Astrocyte (in vitro differentiated cells and primary cell): ENCODE measurements at regions not wholly inside any gene's neighbourhood (a gene's known extent, or its start where the extent isn't known, plus 50 kb on each side); places are given as distances from the start of the nearest gene placed in this dataset.
"Not testable (repeated sequence)": the region's sequence is repeated elsewhere in the genome, so short reads cannot be mapped to it uniquely, and the experiment has no call there.

ENCODE experiments used
- DNase-seq: peaks from one replicate; pipeline ENCODE4 v3.0.0-alpha.2; 2010; ENCODE audit warnings: low read depth
- FAIRE-seq: peaks from 2 replicates; lab custom pipeline; 2011; peaks lifted over from hg19 to GRCh38; lab: Jason Lieb, UNC
- H2AFZ ChIP-seq: 2 replicates; pipeline ENCODE4 v1.6.0; 2012; ENCODE audit warnings: low read depth, low read length, inconsistent platforms
- H3K27ac ChIP-seq: 2 replicates; pipeline ENCODE4 v1.5.1; 2011; ENCODE audit warnings: low read depth, low read length, inconsistent platforms
- H3K27me3 ChIP-seq: 2 replicates; pipeline ENCODE4 v1.6.0; 2011; ENCODE audit warnings: low read length, inconsistent platforms; ENCODE audit not compliant: insufficient read depth
- H3K36me3 ChIP-seq: 2 replicates; pipeline ENCODE4 v1.5.1; 2011; ENCODE audit warnings: low read length, inconsistent platforms; ENCODE audit not compliant: insufficient read depth
- H3K4me1 ChIP-seq: 2 replicates; pipeline ENCODE4 v1.5.1; 2011; ENCODE audit warnings: low read length, inconsistent platforms; ENCODE audit not compliant: insufficient read depth
- H3K4me2 ChIP-seq: 2 replicates; pipeline ENCODE4 v1.6.0; 2012; ENCODE audit warnings: low read length, inconsistent platforms
- H3K4me3 ChIP-seq: 2 replicates; pipeline ENCODE4 v1.5.1; 2011; ENCODE audit warnings: low read depth, mild to moderate bottlenecking, low read length, inconsistent platforms; ENCODE audit not compliant: insufficient read depth
- H3K79me2 ChIP-seq: 2 replicates; pipeline ENCODE4 v1.6.0; 2012; ENCODE audit warnings: mild to moderate bottlenecking, low read length, inconsistent platforms; ENCODE audit not compliant: insufficient read depth
- H3K9ac ChIP-seq: 2 replicates; pipeline ENCODE4 v1.6.0; 2012; ENCODE audit warnings: mild to moderate bottlenecking, low read length, inconsistent platforms
- H3K9me3 ChIP-seq: 2 replicates; pipeline ENCODE4 v1.5.1; 2012; ENCODE audit warnings: low read depth, mild to moderate bottlenecking, low read length, inconsistent platforms; ENCODE audit not compliant: insufficient read depth
- H4K20me1 ChIP-seq: 2 replicates; pipeline ENCODE4 v1.6.0; 2012; ENCODE audit warnings: low read length, inconsistent platforms; ENCODE audit not compliant: insufficient read depth
- H3K27ac Mint-ChIP-seq: one replicate; pipeline ENCODE4 v1.8.0; 2021; ENCODE audit warnings: mild to moderate bottlenecking, mixed read lengths; ENCODE audit not compliant: unreplicated experiment
- H3K27me3 Mint-ChIP-seq: one replicate; pipeline ENCODE4 v1.8.0; 2021; ENCODE audit warnings: low read depth, mixed read lengths; ENCODE audit not compliant: unreplicated experiment
- H3K36me3 Mint-ChIP-seq: one replicate; pipeline ENCODE4 v1.8.0; 2021; ENCODE audit warnings: low read depth, mixed read lengths; ENCODE audit not compliant: unreplicated experiment
- H3K4me1 Mint-ChIP-seq: one replicate; pipeline ENCODE4 v1.8.0; 2021; ENCODE audit warnings: low read depth, mixed read lengths; ENCODE audit not compliant: unreplicated experiment
- H3K4me3 Mint-ChIP-seq: one replicate; pipeline ENCODE4 v1.8.0; 2021; ENCODE audit warnings: mild to moderate bottlenecking, moderate library complexity, mixed read lengths; ENCODE audit not compliant: unreplicated experiment
- H3K9me3 Mint-ChIP-seq: one replicate; pipeline ENCODE4 v1.8.0; 2021; ENCODE audit warnings: mild to moderate bottlenecking, mixed read lengths; ENCODE audit not compliant: unreplicated experiment
- EZH2 ChIP-seq: IDR thresholded peaks from 2 replicates; pipeline ENCODE4 v1.6.1; 2012; ENCODE audit warnings: mild to moderate bottlenecking, low read length, inconsistent platforms; ENCODE audit not compliant: insufficient read depth
- TF ChIP-seq, protein P1 (sequence below): IDR thresholded peaks from 2 replicates; pipeline ENCODE4 v1.5.1; 2011; ENCODE audit warnings: low read depth, mild to moderate bottlenecking, inconsistent platforms, low read length, moderate library complexity; ENCODE audit not compliant: insufficient read depth

DNA sequence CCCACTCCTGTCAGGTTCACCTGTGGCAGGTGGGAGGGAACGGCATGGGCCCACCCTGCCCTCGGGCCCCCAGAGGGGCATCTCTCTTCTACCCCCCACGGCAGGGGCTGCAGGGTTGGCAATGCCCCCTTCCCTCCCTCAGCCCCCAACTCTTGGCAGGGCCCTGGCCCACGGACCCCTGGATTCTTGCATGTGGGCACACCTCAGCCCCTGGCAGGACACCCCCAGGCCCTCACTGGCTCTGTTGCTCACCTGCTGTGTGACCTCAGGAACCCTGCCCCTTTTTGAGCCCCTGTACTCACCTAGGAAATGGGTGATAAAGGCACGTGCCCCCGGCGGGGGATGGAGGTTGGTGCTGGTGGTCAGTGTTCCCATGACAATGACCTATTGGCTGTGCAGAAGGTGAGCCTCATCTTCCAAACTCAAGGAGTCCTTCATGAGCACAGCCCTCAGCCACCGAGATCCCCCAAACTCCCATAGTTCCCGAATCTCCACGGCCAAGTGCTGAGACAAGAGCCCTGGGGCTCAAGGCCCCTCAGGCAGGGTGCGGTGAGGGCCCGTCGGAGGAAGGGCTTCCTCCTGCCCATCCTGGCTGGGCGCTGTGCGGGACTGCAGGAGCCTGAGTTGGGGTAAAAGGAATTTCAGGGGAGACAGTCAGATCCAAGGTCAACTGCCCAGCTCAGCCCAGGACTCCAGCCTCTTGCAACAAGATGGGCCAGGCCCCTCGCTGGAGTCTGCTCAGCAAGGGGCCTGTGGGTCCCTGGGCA, 198.2 kb downstream of the IGLL1 start:
- Histone ChIP-seq H3K36me3 (no peaks in the 10 kb centered on the region), H3K4me1 (no peaks in the 10 kb centered on the region), H3K27ac (no peak overlapping the region), H3K4me2 (no peak overlapping the region), H3K9me3 (no peaks in the 10 kb centered on the region), H3K79me2 (no peaks in the 10 kb centered on the region), H4K20me1 (no peaks in the 10 kb centered on the region), H3K4me3 (no peak overlapping the region), H2AFZ (no peak overlapping the region), H3K9ac (no peak overlapping the region), H3K27me3 (peaks cover 2% of the 10 kb centered on the region)
- Mint-ChIP-seq H3K27me3 (peaks cover 27% of the 10 kb centered on the region), H3K36me3 (no peaks in the 10 kb centered on the region), H3K27ac (no peak overlapping the region), H3K4me1 (no peaks in the 10 kb centered on the region), H3K9me3 (no peaks in the 10 kb centered on the region), H3K4me3 (no peak overlapping the region)
- TF ChIP-seq, protein P1, sequence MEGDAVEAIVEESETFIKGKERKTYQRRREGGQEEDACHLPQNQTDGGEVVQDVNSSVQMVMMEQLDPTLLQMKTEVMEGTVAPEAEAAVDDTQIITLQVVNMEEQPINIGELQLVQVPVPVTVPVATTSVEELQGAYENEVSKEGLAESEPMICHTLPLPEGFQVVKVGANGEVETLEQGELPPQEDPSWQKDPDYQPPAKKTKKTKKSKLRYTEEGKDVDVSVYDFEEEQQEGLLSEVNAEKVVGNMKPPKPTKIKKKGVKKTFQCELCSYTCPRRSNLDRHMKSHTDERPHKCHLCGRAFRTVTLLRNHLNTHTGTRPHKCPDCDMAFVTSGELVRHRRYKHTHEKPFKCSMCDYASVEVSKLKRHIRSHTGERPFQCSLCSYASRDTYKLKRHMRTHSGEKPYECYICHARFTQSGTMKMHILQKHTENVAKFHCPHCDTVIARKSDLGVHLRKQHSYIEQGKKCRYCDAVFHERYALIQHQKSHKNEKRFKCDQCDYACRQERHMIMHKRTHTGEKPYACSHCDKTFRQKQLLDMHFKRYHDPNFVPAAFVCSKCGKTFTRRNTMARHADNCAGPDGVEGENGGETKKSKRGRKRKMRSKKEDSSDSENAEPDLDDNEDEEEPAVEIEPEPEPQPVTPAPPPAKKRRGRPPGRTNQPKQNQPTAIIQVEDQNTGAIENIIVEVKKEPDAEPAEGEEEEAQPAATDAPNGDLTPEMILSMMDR: no peak
- TF ChIP-seq EZH2: no peak
- FAIRE-seq (no peak), DNase-seq (no peak)

DNA sequence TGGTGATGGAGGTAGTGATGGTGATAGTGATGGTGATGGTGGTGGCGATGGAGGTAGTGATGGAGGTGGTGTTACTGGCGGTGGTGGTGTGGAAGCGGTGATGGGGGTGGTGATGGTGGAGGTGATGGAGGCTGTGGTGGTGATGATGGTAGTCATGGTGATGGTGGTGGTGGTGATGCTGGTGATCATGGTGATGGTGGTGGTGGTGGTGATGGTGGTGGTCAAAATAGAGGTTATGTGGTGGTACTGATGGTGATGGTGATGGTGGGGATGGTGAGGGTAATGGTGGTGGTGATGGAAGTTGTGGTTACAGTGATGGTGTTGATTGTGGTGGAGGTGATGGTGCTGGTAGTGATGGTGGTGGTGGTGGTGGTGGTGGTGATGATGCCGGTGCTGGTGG, 199.2 kb downstream of the IGLL1 start:
- H3K4me1 ChIP-seq: no peaks in the 10 kb centered on the region
- H3K36me3 Mint-ChIP-seq: no peaks in the 10 kb centered on the region
- peaks cover 36% of the 10 kb centered on the region for H3K27me3 Mint-ChIP-seq
- H3K79me2 ChIP-seq: no peaks in the 10 kb centered on the region
- H3K4me1 Mint-ChIP-seq: no peaks in the 10 kb centered on the region
- DNase-seq (no peak), FAIRE-seq (no peak)
- H2AFZ ChIP-seq: no peak overlapping the region
- H3K4me2 ChIP-seq: no peak overlapping the region
- H3K27me3 ChIP-seq: peaks cover 4% of the 10 kb centered on the region
- no peaks in the 10 kb centered on the region for H4K20me1 ChIP-seq
- H3K27ac Mint-ChIP-seq: no peak overlapping the region
- no peak overlapping the region for H3K4me3 Mint-ChIP-seq
- TF ChIP-seq EZH2: no peak
- TF ChIP-seq, protein P1: no peak
- H3K36me3 ChIP-seq: no peaks in the 10 kb centered on the region
- H3K9me3 ChIP-seq: no peaks in the 10 kb centered on the region
- no peak overlapping the region for H3K9ac ChIP-seq
- no peak overlapping the region for H3K27ac ChIP-seq
- no peak overlapping the region for H3K4me3 ChIP-seq
- no peaks in the 10 kb centered on the region for H3K9me3 Mint-ChIP-seq

DNA sequence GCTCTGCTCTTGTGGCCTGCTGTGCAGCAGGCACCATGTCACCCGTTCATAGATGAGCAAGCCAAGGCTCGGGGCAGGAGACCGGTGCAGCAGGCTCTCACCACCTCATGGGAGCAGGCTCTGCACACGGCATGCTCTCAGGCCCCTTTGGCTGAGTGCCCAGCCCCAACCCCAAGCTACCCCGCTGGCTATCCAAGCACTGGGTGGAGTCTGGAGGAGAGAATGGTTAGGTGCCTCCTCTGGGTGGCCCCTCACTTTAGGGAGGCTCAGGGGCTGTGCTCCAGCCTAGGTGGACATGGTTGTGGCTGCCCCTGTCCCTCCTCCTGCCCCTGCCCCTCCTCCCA, 199.9 kb downstream of the IGLL1 start:
- Histone ChIP-seq H3K9me3 (no peaks in the 10 kb centered on the region), H3K27me3 (peaks cover 4% of the 10 kb centered on the region), H3K4me3 (no peak overlapping the region), H3K79me2 (no peaks in the 10 kb centered on the region), H3K36me3 (no peaks in the 10 kb centered on the region), H3K27ac (no peak overlapping the region), H2AFZ (no peak overlapping the region), H3K9ac (no peak overlapping the region), H3K4me2 (no peak overlapping the region), H4K20me1 (no peaks in the 10 kb centered on the region), H3K4me1 (no peaks in the 10 kb centered on the region)
- no peak overlapping the region for H3K27ac Mint-ChIP-seq
- DNase-seq: no peak
- no peaks in the 10 kb centered on the region for H3K36me3 Mint-ChIP-seq
- no peak for FAIRE-seq
- H3K9me3 Mint-ChIP-seq: peaks cover 1% of the 10 kb centered on the region
- H3K4me1 Mint-ChIP-seq: no peaks in the 10 kb centered on the region
- H3K4me3 Mint-ChIP-seq: no peak overlapping the region
- TF ChIP-seq, protein P1: no peak
- TF ChIP-seq EZH2: no peak
- H3K27me3 Mint-ChIP-seq: peaks cover 43% of the 10 kb centered on the region

DNA sequence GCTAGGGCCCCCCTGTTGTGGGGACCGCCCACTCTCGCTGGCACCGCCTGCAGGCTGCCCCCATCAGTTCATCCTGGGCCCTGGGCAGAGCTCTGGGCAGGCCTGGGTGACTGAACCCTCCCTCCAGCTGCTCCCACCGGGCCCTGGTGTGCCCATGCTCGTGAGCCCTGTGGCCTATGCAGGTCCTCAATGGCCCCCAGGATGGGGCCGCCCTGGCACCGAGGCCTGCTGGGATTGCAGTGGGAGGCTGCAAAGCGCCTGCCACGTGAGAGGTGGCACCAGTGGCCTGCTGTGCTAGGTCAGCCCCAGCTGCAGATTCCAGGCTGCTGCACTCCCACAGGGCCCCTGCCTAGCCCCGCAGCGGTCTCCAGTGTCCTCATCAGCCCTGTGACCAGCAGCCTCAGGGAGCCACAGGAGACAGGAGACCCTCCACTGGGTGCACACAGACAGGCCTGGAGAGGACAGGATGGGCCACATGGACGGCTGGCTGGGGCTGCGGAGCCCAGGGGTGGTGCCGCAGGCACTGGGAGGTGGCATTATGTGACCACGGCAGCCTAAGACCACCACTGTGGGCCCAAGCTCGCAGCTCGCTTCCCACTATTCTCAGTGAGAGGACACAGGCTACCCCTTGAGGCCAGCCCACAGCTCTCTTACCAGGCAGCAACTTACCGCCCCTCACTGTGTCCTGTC, 199.4 kb downstream of the BCR start:
- H3K27me3 Mint-ChIP-seq: peaks cover 47% of the 10 kb centered on the region
- H3K4me3 ChIP-seq, H3K9ac ChIP-seq, H3K27ac Mint-ChIP-seq, H3K9me3 Mint-ChIP-seq, H3K4me1 Mint-ChIP-seq, H3K9me3 ChIP-seq, H3K4me3 Mint-ChIP-seq, H3K36me3 Mint-ChIP-seq, H3K79me2 ChIP-seq, H3K36me3 ChIP-seq, DNase-seq, H3K4me1 ChIP-seq, H4K20me1 ChIP-seq, H3K27me3 ChIP-seq, FAIRE-seq, H2AFZ ChIP-seq, H3K27ac ChIP-seq, H3K4me2 ChIP-seq: not testable (repeated sequence)
